Daoy (cell line): ENCODE measurements at regions not wholly inside any gene's neighbourhood (a gene's known extent, or its start where the extent isn't known, plus 50 kb on each side); places are given as distances from the start of the nearest gene placed in this dataset.

ENCODE experiments used
- DNase-seq: peaks from one replicate; pipeline ENCODE4 v3.0.0-alpha.2; 2015; ENCODE audit warnings: low read depth

DNA sequence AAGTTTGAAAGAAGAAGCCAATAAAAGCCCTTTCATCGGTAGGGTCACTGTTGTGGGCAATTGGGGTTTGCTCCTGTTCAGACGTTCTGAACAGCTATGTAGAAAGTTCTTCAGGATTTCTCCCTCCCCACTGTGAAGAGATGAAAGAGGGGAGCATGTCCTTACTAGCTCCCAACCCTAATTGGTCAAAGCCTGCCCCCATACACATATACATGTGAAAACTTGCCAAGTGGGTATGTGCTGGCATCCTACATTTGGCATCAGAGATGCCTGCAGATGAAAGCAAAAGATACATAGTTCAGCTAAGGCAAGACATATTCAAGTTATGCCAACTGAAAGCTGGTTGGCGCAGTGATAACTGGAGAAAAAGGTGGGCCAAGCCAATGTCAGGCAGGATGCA lies 363.1 kb upstream of the DACH1 start:
- DNase-seq, result no peak

DNA sequence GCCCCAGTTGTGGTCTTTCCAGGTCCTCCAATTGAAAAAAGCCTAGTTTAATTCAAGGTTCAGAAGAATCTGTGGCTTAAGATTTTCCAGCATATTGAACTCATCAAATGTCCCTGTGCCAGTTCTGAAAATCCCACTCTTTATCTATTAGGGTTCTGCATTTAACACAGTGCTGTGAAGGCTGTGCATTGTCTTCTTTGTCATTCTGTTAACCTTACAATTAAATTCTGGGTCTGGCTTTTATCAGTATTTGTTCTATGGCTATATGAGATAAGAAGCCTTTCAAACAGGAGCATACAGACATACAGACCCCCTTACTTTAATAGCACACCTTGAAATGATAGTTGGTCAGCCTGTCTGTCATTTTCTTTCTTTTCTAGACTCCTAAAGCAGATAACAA lies 362.1 kb upstream of the DACH1 start:
- no peak for DNase-seq

DNA sequence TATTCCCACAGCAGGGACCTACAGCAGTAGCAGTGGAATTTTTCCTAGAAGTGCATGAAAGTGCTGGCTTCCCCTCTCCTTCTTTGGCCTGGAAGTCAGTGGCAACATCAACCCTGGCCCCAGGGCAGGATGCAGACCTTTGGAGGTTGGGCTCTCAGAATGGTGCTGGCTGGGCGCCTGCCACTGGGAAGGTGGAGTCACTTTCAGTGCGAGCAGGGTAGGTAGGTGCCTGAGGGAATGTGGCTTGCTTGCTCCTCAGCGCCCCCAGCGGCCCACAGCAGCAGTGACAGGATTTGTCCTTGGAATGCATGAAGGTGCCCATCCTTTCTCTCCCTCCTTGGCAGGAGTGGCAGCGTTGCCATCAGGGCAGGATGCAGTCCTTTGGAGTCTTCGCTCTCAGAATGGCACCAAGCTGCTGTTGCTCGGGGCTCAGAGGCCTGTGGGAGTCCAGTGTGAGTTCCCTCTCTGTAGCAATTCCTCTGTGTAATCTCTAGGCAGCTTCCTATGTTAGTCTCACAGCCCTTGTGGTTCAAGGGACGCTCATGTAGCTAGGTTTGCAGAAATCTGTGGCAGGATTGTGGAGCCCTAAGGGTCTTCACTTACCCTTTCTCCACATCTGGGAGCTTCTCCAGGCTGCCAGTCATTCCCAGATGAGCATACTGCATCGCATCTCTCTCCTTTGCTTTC lies 354.4 kb upstream of the DACH1 start:
- no peak for DNase-seq

- DNase-seq, result no peak
These were observed 352.0 kb upstream of the DACH1 start for GRCh38 chr13:72218966-72219365.

GRCh38 chr13:72217142-72217541 lies 350.1 kb upstream of the DACH1 start:
- DNase-seq, result no peak

DNA sequence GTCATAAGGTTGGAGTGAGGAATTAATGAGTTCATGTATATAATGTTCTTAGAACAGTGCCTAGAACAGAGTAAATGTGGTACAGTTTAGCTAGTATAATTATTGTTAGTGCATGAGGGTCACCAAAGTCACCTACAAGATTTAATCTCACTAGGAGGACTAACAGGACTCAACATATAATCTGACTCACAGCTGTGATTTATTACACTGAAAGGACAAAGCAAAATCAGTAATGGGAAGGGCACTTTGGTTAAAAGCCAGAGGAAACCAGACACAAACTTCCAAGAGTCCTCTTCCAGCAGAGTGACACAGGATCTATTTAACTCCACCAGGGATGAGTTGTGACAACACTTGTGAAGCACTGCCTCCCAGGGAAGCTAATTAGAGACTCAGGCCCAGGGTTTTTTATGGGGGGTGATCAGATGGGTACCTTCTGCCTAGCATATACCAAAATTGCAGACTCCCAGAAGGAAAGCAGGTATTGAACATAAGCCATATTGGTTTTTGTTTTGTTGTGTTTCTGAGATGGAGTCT lies 341.2 kb upstream of the DACH1 start:
- no peak for DNase-seq

- DNase-seq, result no peak
These were observed 338.8 kb upstream of the DACH1 start for GRCh38 chr13:72205773-72206172.

DNA sequence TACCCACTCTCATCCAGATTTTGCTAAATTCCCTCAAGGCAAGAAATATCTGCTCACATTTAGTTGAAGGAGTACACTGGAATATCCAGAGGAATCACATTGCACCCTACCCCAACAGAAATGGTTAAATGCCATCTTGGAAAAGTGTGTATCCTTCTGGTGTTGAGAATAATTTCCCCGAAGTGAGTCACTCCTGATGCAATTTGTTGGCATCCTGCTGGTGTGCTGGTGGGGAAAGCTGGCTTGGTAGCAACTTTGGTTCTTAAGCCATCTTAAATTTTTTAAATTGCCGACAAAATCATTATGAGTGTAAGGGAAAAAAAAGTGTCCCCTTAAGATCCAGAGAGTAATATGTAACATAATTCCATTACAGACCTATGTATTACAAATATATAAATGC lies 337.3 kb upstream of the DACH1 start:
- DNase-seq, result no peak

DNA sequence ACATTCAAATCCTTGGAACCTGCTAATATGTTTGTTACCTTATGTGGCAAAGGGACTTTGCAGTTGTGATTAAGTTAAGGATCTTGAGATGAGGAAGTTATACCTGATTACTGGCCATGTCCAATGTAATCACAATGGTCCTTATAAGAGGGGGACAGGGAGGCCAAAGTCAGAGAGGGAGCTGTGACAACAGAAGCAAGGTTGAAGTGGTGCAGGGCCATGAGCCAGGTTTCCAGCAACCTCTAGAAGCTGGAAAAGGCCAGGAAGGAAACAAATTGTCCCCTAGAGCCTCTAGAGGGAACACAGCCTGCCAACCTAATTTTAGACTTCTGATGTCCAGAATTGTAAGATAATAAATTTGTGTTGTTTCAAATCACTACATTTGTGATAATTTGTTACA lies 334.7 kb upstream of the DACH1 start:
- no peak for DNase-seq

GRCh38 chr13:72199640-72200039 lies 332.6 kb upstream of the DACH1 start:
- no peak for DNase-seq

GRCh38 chr13:72198967-72199560 lies 332.1 kb upstream of the DACH1 start:
- DNase-seq, result no peak

DNA sequence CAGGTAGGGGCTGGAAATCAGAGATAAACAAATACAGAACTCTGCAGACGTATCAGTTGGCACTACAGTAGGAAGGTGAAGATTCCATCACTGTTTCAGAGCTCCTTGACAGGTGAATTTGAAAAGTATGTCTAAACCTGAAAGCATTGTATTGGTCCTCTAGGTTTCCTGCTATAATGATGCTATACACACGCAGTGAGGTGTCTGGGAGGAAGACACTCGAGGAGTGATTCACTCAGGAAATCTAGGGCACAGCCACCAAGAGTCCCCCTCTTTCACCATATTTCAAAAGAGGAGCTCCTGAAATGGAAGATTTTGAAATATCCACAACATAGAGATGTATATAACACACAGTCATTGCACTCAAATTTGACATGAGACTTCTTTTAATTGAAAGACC lies 331.0 kb upstream of the DACH1 start:
- no peak for DNase-seq

DNA sequence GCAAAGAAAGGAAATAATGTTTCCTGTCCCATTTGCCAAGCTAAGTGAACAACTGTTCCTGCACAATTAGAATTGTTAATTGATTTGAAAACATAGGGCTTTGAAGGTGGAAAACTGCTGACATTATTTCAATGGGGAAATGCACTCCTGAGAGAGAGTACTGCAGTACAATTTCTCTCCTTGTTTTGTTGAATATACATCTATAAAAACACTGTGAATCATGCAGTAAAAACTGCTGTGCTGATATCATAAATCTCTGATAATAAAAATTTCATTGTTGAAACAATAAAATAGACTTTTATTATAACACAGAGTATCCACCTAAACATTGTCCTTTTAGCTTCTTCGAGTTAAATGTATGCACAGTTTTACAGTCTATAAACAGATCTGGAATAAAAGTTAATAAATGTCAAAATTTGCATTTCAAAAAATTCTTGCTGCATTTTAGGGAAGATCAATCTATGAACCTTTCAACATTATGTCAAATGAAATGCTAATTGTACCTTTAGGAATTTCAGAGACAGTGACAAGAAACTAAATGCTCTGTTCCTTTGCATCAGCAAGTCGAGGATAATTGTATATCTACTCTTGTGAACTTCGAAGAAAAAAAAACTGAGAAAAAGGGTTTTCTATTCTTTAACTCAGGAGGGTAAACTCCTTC lies 328.2 kb upstream of the DACH1 start:
- DNase-seq, result no peak

- DNase-seq, result no peak
These were observed 327.5 kb upstream of the DACH1 start for GRCh38 chr13:72194523-72194922.

DNA sequence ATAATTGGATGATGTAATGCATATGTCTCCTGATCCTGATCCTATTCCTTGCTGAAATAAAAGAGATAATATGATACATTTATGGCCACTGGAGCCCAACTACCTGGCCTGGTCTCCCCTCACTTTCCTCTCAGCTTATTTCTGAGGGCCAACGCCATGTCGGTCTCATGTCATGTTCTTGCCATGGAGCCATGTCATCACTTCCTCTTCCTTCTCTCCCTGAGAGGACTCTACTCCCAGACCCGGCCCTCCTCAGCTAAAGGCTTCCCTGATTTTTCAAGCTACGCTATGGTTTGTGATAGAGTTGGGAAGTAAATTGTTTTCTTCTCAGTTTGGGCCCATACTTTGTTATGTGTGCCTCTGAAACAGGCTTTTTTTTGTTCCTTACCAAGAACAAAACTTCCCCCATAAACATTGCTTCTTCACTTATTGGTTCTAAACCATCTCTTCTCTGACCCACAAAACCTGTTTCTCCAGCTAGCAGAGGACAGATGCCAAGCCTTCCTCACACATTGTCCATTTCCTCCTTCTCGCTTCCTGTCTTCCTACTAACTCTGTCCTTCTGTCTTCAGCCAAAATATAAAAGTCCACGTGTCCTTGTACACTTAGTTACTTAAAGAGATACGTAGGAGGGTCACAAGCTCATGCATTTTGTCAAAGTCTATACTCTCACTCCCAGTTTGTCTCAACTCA lies 319.9 kb upstream of the DACH1 start:
- no peak for DNase-seq

DNA sequence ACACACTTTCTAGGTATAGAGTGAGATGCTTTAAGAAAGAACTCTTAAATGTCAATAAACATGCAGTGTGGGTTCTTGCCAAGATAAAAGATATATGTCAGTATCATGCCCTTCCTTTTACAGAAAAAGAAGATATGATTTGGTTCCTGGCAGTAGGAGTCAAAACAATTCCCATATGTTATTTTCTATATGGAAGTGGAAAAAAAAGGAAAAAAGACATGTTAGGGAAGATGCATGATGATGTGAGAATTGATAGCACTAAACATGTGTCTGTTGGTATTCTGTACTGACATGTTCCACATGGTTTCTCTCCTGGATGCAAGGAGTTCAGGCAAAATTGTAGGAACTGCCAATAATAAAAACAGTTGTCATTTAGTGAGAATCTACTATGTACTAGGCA lies 318.8 kb upstream of the DACH1 start:
- DNase-seq, result no peak

GRCh38 chr13:72181661-72182060 lies 314.7 kb upstream of the DACH1 start:
- no peak for DNase-seq

DNA sequence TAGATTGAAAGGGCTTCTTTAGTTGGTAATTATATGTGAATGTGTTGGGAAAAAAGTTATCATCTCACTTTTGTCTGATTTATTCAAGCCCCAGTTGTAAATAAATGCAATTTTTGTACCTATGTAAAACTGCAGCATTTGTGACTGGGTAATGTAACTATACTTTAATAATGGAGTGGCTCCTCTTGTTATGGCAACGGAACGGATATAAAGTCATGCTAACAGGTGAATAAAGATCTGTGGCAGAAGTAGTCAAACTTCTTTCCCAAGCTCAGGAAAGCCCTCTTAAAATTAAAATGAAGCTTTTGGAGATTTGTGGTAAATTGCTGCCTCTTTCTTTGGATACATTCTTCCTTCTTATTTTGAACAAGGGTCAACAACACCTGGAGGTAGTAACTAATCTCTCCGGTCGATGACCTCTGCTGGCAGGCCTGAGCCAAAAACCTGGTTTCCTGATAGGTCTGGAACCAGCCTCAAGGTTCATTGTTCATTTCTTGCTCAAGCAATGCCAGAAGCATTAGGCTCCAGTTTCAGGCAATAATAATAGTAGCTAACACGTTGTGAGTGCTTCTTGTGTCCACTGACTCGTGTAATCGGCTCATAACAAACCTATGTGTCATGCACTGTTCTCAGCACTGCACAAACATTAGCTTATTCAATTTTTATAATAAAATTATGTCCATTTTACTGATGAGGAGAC lies 313.4 kb upstream of the DACH1 start:
- no peak for DNase-seq

DNA sequence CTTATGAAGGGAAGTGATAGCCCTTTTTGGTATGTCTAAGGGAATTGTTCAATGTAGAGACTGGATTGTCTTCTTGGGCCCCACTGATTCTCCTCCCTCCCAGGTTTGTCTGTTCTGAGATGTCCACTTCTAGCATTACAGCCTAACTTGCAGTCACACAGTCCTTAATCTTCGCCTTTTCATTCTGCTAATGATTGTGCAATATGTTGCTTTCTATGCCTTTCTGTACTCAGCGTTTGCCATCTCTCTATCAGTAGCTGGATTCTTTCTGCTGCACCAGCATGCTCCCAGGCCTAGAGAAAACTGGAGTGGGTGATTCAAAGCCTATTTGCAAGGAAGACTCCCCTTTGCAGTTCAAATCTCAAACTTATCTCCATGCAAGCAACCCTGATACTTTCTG lies 307.5 kb upstream of the DACH1 start:
- no peak for DNase-seq

- no peak for DNase-seq
These were observed 303.6 kb upstream of the DACH1 start for GRCh38 chr13:72170571-72170970.

GRCh38 chr13:72168126-72168855 lies 301.3 kb upstream of the DACH1 start:
- no peak for DNase-seq
